H9 (cell line): ENCODE measurements at regions not wholly inside any gene's neighbourhood (a gene's known extent, or its start where the extent isn't known, plus 50 kb on each side); places are given as distances from the start of the nearest gene placed in this dataset.

Experiments
- DNase-seq: peaks from one replicate; pipeline ENCODE4 v3.0.0-alpha.2; 2017
- H2AFZ ChIP-seq: one replicate; pipeline ENCODE4 v1.6.1; 2013; ENCODE audit warnings: mild to moderate bottlenecking, low read length, control low read depth, moderate library complexity
- H2AK5ac ChIP-seq: 2 replicates; pipeline ENCODE4 v1.6.1; 2013; ENCODE audit warnings: low read length, control low read depth, mixed read lengths; ENCODE audit not compliant: insufficient read length
- H2BK120ac ChIP-seq: one replicate; pipeline ENCODE4 v1.6.1; 2013; ENCODE audit warnings: low read depth, mild to moderate bottlenecking, low read length, control low read depth, inconsistent platforms; ENCODE audit not compliant: poor library complexity, severe bottlenecking
- H2BK12ac ChIP-seq: 2 replicates; pipeline ENCODE4 v1.6.1; 2013; ENCODE audit warnings: low read length, control low read depth, mixed read lengths, low read depth; ENCODE audit not compliant: insufficient read length
- H2BK15ac ChIP-seq: 2 replicates; pipeline ENCODE4 v1.6.1; 2013; ENCODE audit warnings: low read depth, low read length, control low read depth
- H2BK20ac ChIP-seq: one replicate; pipeline ENCODE4 v1.6.1; 2013; ENCODE audit warnings: low read depth, mild to moderate bottlenecking, low read length, control low read depth, inconsistent platforms; ENCODE audit not compliant: poor library complexity, severe bottlenecking
- H2BK5ac ChIP-seq: 2 replicates; pipeline ENCODE4 v1.6.1; 2013; ENCODE audit warnings: low read length, control low read depth, mixed read lengths; ENCODE audit not compliant: insufficient read length
- H3K14ac ChIP-seq: 2 replicates; pipeline ENCODE4 v1.6.1; 2013; ENCODE audit warnings: low read length, control low read depth; ENCODE audit not compliant: insufficient read depth
- H3K18ac ChIP-seq: 2 replicates; pipeline ENCODE4 v1.6.1; 2013; ENCODE audit warnings: low read depth, mild to moderate bottlenecking, mixed read lengths, low read length, control low read depth; ENCODE audit not compliant: insufficient read length
- H3K23ac ChIP-seq: 2 replicates; pipeline ENCODE4 v1.6.1; 2013; ENCODE audit warnings: low read length, control low read depth, mixed read lengths, low read depth; ENCODE audit not compliant: insufficient read length
- H3K23me2 ChIP-seq: 2 replicates; pipeline ENCODE4 v1.6.1; 2013; ENCODE audit warnings: low read depth, mild to moderate bottlenecking, mixed read lengths, low read length, control low read depth; ENCODE audit not compliant: insufficient read length, poor library complexity, severe bottlenecking
- H3K27ac ChIP-seq: 2 replicates; pipeline ENCODE4 v1.5.1; 2013; ENCODE audit warnings: low read length, control low read depth, mixed read lengths, low read depth; ENCODE audit not compliant: insufficient read length
- H3K27me3 ChIP-seq: 2 replicates; pipeline ENCODE4 v1.6.1; 2013; ENCODE audit warnings: low read length, control low read depth, inconsistent platforms; ENCODE audit not compliant: insufficient read depth
- H3K4ac ChIP-seq: 2 replicates; pipeline ENCODE4 v1.6.1; 2013; ENCODE audit warnings: low read depth, mild to moderate bottlenecking, control low read depth, inconsistent platforms, low read length, moderate library complexity
- H3K4me1 ChIP-seq: 2 replicates; pipeline ENCODE4 v1.6.1; 2013; ENCODE audit warnings: low read length, control low read depth, inconsistent platforms; ENCODE audit not compliant: insufficient read depth
- H3K4me2 ChIP-seq: 2 replicates; pipeline ENCODE4 v1.6.1; 2013; ENCODE audit warnings: low read length, control low read depth, mixed read lengths; ENCODE audit not compliant: insufficient read length, insufficient read depth
- H3K56ac ChIP-seq: 2 replicates; pipeline ENCODE4 v1.6.1; 2013; ENCODE audit warnings: low read depth, mild to moderate bottlenecking, mixed read lengths, low read length, control low read depth; ENCODE audit not compliant: insufficient read length
- H3K79me1 ChIP-seq: 2 replicates; pipeline ENCODE4 v1.6.1; 2013; ENCODE audit warnings: low read depth, mild to moderate bottlenecking, moderate library complexity, low read length, control low read depth, inconsistent platforms; ENCODE audit not compliant: insufficient read depth, poor library complexity, severe bottlenecking
- H3K79me2 ChIP-seq: 2 replicates; pipeline ENCODE4 v1.6.1; 2013; ENCODE audit warnings: low read length, control low read depth, inconsistent platforms; ENCODE audit not compliant: insufficient read depth
- H3K9ac ChIP-seq: 2 replicates; pipeline ENCODE4 v1.6.1; 2013; ENCODE audit warnings: low read length, control low read depth, mixed read lengths; ENCODE audit not compliant: insufficient read length; ENCODE audit errors: extremely low read depth
- H3K9me3 ChIP-seq: one replicate; pipeline ENCODE4 v1.6.1; 2013; ENCODE audit warnings: low read depth, low read length, inconsistent platforms; ENCODE audit not compliant: control insufficient read depth
- H3T11ph ChIP-seq: one replicate; pipeline ENCODE4 v1.6.1; 2013; ENCODE audit warnings: mild to moderate bottlenecking, low read length, control low read depth, inconsistent platforms
- H4K20me1 ChIP-seq: one replicate; pipeline ENCODE4 v1.6.1; 2013; ENCODE audit not compliant: control insufficient read depth, insufficient read length, insufficient read depth
- H4K5ac ChIP-seq: 2 replicates; pipeline ENCODE4 v1.6.1; 2013; ENCODE audit warnings: low read depth, mild to moderate bottlenecking, mixed read lengths, low read length, control low read depth; ENCODE audit not compliant: insufficient read length
- H4K8ac ChIP-seq: replicated peaks from 2 replicates; pipeline ENCODE4 v1.6.1; 2013; ENCODE audit warnings: low read length, control low read depth, mixed read lengths, low read depth; ENCODE audit not compliant: insufficient read length
- H4K91ac ChIP-seq: 2 replicates; pipeline ENCODE4 v1.6.1; 2013; ENCODE audit warnings: low read depth, mild to moderate bottlenecking, moderate library complexity, mixed read lengths, low read length, control low read depth; ENCODE audit not compliant: insufficient read length
- H3K27ac Mint-ChIP-seq, 3 experiments: 2 replicates in 2 of 3; 3 replicates in 1 of 3; pipeline ENCODE4 v1.8.0; 2020 to 2021; ENCODE audit warnings: mixed read lengths in 3 of 3, mild to moderate bottlenecking in 1 of 3, moderate library complexity in 1 of 3
- H3K27me3 Mint-ChIP-seq: 2 replicates; pipeline ENCODE4 v1.8.0; 2021; ENCODE audit warnings: low read depth, mild to moderate bottlenecking, moderate library complexity, mixed read lengths
- H3K36me3 Mint-ChIP-seq, 3 experiments: 2 replicates in 2 of 3; 3 replicates in 1 of 3; pipeline ENCODE4 v1.8.0; 2020 to 2021; ENCODE audit warnings: low read depth in 3 of 3, mixed read lengths in 3 of 3; ENCODE audit not compliant: insufficient read depth in 1 of 3
- H3K4me1 Mint-ChIP-seq, 2 experiments: 2 replicates each; pipeline ENCODE4 v1.8.0; 2020; ENCODE audit warnings: mixed read lengths in 2 of 2
- H3K4me3 Mint-ChIP-seq, 2 experiments: 2 replicates in 1 of 2; 3 replicates in 1 of 2; pipeline ENCODE4 v1.8.0; 2020 to 2021; ENCODE audit warnings: mild to moderate bottlenecking in 2 of 2, mixed read lengths in 2 of 2, moderate library complexity in 1 of 2
- H3K9me3 Mint-ChIP-seq, 2 experiments: 2 replicates in 1 of 2; 3 replicates in 1 of 2; pipeline ENCODE4 v1.8.0; 2020; ENCODE audit warnings: mild to moderate bottlenecking in 2 of 2, mixed read lengths in 2 of 2, moderate library complexity in 1 of 2
- CTCF ChIP-seq: fragments of 200-600 bp; sonication (generic); conservative IDR thresholded peaks from 3 replicates; pipeline ENCODE4 v1.8.0; 2021; ENCODE audit warnings: antibody characterized with exemption, mild to moderate bottlenecking
- WGBS: extraction: QIAGEN DNeasy Blood & Tissue Kit; methylation state at CpG from one replicate; pipeline ENCODE4 v1.1.7; 2013; ENCODE audit warnings: missing lambda C conversion rate, low lambda C conversion rate, mixed read lengths; ENCODE audit not compliant: insufficient read length; ENCODE audit errors: extremely low coverage; 5-methylcytosine and 5-hydroxymethylcytosine counted together

GRCh38 chr3:27976933-27977332 is 254.8 kb upstream of the EOMES start:
- no peak overlapping the region for H3K27ac Mint-ChIP-seq
- no peak overlapping the region for H3K4me2 ChIP-seq
- no peaks in the 10 kb centered on the region for H3K9me3 Mint-ChIP-seq
- H3K14ac ChIP-seq, result no peak overlapping the region
- H4K5ac ChIP-seq, result no peak overlapping the region
- H3K4me1 ChIP-seq, result no peaks in the 10 kb centered on the region; the same call in 1 of the 2 replicates
- H2AK5ac ChIP-seq, result no peak overlapping the region
- H4K91ac ChIP-seq, result no peak overlapping the region
- no peak overlapping the region for H3K4me3 Mint-ChIP-seq
- H3K27ac ChIP-seq, result no peak overlapping the region
- no peak overlapping the region for H2AFZ ChIP-seq
- H2BK15ac ChIP-seq, result no peak overlapping the region
- H3K4ac ChIP-seq, result no peak overlapping the region
- H3K27me3 ChIP-seq, result no peaks in the 10 kb centered on the region
- no peaks in the 10 kb centered on the region for H3K27me3 Mint-ChIP-seq
- no peaks in the 10 kb centered on the region for H4K20me1 ChIP-seq
- H2BK5ac ChIP-seq, result no peak overlapping the region
- no peaks in the 10 kb centered on the region for H3K9me3 ChIP-seq
- WGBS, result no CpG with 5 or more reads among the region's 2 CpGs
- no peak overlapping the region for H3K9ac ChIP-seq
- no peak for TF ChIP-seq CTCF
- no peak overlapping the region for H4K8ac ChIP-seq
- H3T11ph ChIP-seq, result no peak overlapping the region
- no peaks in the 10 kb centered on the region for H3K36me3 Mint-ChIP-seq
- no peak overlapping the region for H3K18ac ChIP-seq
- no peak for DNase-seq
- H2BK20ac ChIP-seq, result no peak overlapping the region
- H3K23me2 ChIP-seq, result no peaks in the 10 kb centered on the region
- no peak overlapping the region for H3K56ac ChIP-seq
- H2BK120ac ChIP-seq, result no peak overlapping the region
- no peaks in the 10 kb centered on the region for H3K79me2 ChIP-seq
- no peak overlapping the region for H3K23ac ChIP-seq
- no peaks in the 10 kb centered on the region for H3K79me1 ChIP-seq
- H3K4me1 Mint-ChIP-seq, result peaks cover 9 to 14% of the 10 kb centered on the region in 2 experiments
- H2BK12ac ChIP-seq, result no peak overlapping the region
